ENCODE measurements at regions not wholly inside any gene's neighbourhood (a gene's known extent, or its start where the extent isn't known, plus 50 kb on each side); places are given as distances from the start of the nearest gene placed in this dataset.

- Histone ChIP-seq H3K9ac (no peak overlapping the region), H3F3A (replicated peaks; ENCODE audit: insufficient read depth) (no peaks in the 10 kb centered on the region), H3K27me3 (ENCODE audit: insufficient read depth) (no peaks in the 10 kb centered on the region), H3K4me2 (no peak overlapping the region), H3K4me3 (ENCODE audit: low read depth in 2 of 2, low read length in 1 of 2) (no peak overlapping the region), H3K4me1 (ENCODE audit: control insufficient read depth in 1 of 2, insufficient read depth in 2 of 2, low read depth in 1 of 2, low read length in 1 of 2) (no peaks in the 10 kb centered on the region), H3K79me2 (ENCODE audit: insufficient read depth) (no peaks in the 10 kb centered on the region), H3K9me2 (no peaks in the 10 kb centered on the region), H3K36me3 (replicated peaks in 1 of 2; ENCODE audit: control insufficient read depth in 1 of 2, insufficient read depth in 2 of 2, low read length in 1 of 2) (no peaks in the 10 kb centered on the region), H4K20me1 (ENCODE audit: insufficient read depth) (no peaks in the 10 kb centered on the region), H2AFZ (ENCODE audit: low read depth) (no peak overlapping the region), H3K9me3 (no peaks in the 10 kb centered on the region), H3K27ac (ENCODE audit: low read depth in 2 of 2, low read length in 1 of 2) (no peak overlapping the region)
- ChIA-PET POLR2A (no interaction called here), CTCF (no interaction called here)
- WGBS (ENCODE audit: low lambda C conversion rate) = 72% methylated on average over 14 of the region's 14 CpGs
- DNase-seq = no peak
- TF ChIP-seq RCOR1 (IDR thresholded peaks at IDR 0.05; ENCODE audit: low read length) (no peak), NRF1 (IDR thresholded peaks at IDR 0.05; ENCODE audit: low read depth, low read length) (no peak), JUND (IDR thresholded peaks at IDR 0.05) (no peak)
- TF ChIP-seq, protein P1, sequence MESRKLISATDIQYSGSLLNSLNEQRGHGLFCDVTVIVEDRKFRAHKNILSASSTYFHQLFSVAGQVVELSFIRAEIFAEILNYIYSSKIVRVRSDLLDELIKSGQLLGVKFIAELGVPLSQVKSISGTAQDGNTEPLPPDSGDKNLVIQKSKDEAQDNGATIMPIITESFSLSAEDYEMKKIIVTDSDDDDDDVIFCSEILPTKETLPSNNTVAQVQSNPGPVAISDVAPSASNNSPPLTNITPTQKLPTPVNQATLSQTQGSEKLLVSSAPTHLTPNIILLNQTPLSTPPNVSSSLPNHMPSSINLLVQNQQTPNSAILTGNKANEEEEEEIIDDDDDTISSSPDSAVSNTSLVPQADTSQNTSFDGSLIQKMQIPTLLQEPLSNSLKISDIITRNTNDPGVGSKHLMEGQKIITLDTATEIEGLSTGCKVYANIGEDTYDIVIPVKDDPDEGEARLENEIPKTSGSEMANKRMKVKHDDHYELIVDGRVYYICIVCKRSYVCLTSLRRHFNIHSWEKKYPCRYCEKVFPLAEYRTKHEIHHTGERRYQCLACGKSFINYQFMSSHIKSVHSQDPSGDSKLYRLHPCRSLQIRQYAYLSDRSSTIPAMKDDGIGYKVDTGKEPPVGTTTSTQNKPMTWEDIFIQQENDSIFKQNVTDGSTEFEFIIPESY (IDR thresholded peaks at IDR 0.05; ENCODE audit: borderline replicate concordance, low read depth) = no peak
- TF ChIP-seq, protein P2, sequence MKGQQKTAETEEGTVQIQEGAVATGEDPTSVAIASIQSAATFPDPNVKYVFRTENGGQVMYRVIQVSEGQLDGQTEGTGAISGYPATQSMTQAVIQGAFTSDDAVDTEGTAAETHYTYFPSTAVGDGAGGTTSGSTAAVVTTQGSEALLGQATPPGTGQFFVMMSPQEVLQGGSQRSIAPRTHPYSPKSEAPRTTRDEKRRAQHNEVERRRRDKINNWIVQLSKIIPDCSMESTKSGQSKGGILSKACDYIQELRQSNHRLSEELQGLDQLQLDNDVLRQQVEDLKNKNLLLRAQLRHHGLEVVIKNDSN (IDR thresholded peaks at IDR 0.05; ENCODE audit: borderline replicate concordance, low read depth) = no peak
These were observed 369.8 kb upstream of the ST6GAL2 start for GRCh38 chr2:107255744-107256143.

- Histone ChIP-seq H3K4me3 (ENCODE audit: low read depth in 2 of 2, low read length in 1 of 2) (no peak overlapping the region), H3F3A (replicated peaks; ENCODE audit: insufficient read depth) (no peaks in the 10 kb centered on the region), H3K79me2 (ENCODE audit: insufficient read depth) (no peaks in the 10 kb centered on the region), H3K4me1 (ENCODE audit: control insufficient read depth in 1 of 2, insufficient read depth in 2 of 2, low read depth in 1 of 2, low read length in 1 of 2) (peaks cover 0 to 2% of the 10 kb centered on the region in 2 experiments; a peak in 1 of 4 replicates), H3K36me3 (replicated peaks in 1 of 2; ENCODE audit: control insufficient read depth in 1 of 2, insufficient read depth in 2 of 2, low read length in 1 of 2) (no peaks in the 10 kb centered on the region), H3K9ac (no peak overlapping the region), H2AFZ (ENCODE audit: low read depth) (no peak overlapping the region), H3K9me2 (no peaks in the 10 kb centered on the region), H3K4me2 (no peak overlapping the region), H3K27ac (ENCODE audit: low read depth in 2 of 2, low read length in 1 of 2) (no peak overlapping the region), H3K27me3 (ENCODE audit: insufficient read depth) (no peaks in the 10 kb centered on the region), H4K20me1 (ENCODE audit: insufficient read depth) (no peaks in the 10 kb centered on the region), H3K9me3 (no peaks in the 10 kb centered on the region)
- no peak for TF ChIP-seq TAF1 (IDR thresholded peaks at IDR 0.05; ENCODE audit: borderline replicate concordance, low read depth, low read length)
- no peak for TF ChIP-seq CTCF (IDR thresholded peaks at IDR 0.05)
- TF ChIP-seq, protein P3, sequence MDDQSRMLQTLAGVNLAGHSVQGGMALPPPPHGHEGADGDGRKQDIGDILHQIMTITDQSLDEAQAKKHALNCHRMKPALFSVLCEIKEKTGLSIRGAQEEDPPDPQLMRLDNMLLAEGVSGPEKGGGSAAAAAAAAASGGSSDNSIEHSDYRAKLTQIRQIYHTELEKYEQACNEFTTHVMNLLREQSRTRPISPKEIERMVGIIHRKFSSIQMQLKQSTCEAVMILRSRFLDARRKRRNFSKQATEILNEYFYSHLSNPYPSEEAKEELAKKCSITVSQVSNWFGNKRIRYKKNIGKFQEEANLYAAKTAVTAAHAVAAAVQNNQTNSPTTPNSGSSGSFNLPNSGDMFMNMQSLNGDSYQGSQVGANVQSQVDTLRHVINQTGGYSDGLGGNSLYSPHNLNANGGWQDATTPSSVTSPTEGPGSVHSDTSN (IDR thresholded peaks at IDR 0.05) = no peak
- no peak for TF ChIP-seq RFX5 (IDR thresholded peaks at IDR 0.05; ENCODE audit: low read length)
- no peak for TF ChIP-seq RAD21 (IDR thresholded peaks at IDR 0.05; ENCODE audit: low read length)
- no peak for TF ChIP-seq RCOR1 (IDR thresholded peaks at IDR 0.05; ENCODE audit: low read length)
- no peak for TF ChIP-seq YY1 (IDR thresholded peaks at IDR 0.05; ENCODE audit: low read depth)
- no peak for TF ChIP-seq SMC3 (IDR thresholded peaks at IDR 0.05; ENCODE audit: low read depth, low read length)
- TF ChIP-seq GABPA (IDR thresholded peaks at IDR 0.05; ENCODE audit: low read depth) = no peak
- no peak for TF ChIP-seq JUND (IDR thresholded peaks at IDR 0.05)
- TF ChIP-seq EP300 (IDR thresholded peaks at IDR 0.05; ENCODE audit: borderline replicate concordance in 1 of 2, low read depth in 1 of 2, low read length in 1 of 2) = no peak
- TF ChIP-seq, protein P4, sequence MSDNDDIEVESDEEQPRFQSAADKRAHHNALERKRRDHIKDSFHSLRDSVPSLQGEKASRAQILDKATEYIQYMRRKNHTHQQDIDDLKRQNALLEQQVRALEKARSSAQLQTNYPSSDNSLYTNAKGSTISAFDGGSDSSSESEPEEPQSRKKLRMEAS (IDR thresholded peaks at IDR 0.05; ENCODE audit: low read depth) = no peak
- TF ChIP-seq FOSL2 (IDR thresholded peaks at IDR 0.05; ENCODE audit: borderline replicate concordance, low read depth) = no peak
- POLR2A ChIA-PET = no interaction called here
- CTCF ChIA-PET = no interaction called here
- DNase-seq = no peak
- WGBS (ENCODE audit: low lambda C conversion rate) = 32% methylated on average over 8 of the region's 8 CpGs
These were observed 372.8 kb upstream of the ST6GAL2 start for GRCh38 chr2:107258531-107259407.

All from SK-N-SH (cell line).